ENCODE measurements at regions not wholly inside any gene's neighbourhood (a gene's known extent, or its start where the extent isn't known, plus 50 kb on each side); places are given as distances from the start of the nearest gene placed in this dataset.

- no peaks in the 10 kb centered on the region for H3F3A ChIP-seq (ENCODE audit: low read depth)
- H4K20me1 ChIP-seq (ENCODE audit: insufficient read depth, low read length, poor library complexity, severe bottlenecking): no peaks in the 10 kb centered on the region
- H3K4me3 ChIP-seq (ENCODE audit: low read length, poor library complexity, severe bottlenecking): no peak overlapping the region
- no peaks in the 10 kb centered on the region for H3K79me2 ChIP-seq (ENCODE audit: insufficient read depth, low read length)
- H3K36me3 ChIP-seq (ENCODE audit: insufficient read depth, low read length): no peaks in the 10 kb centered on the region
- H3K9me2 ChIP-seq (replicated peaks; ENCODE audit: low read depth, low read length): no peaks in the 10 kb centered on the region
- H3K4me2 ChIP-seq (ENCODE audit: low read depth, low read length, poor library complexity, severe bottlenecking): no peak overlapping the region
- TF ChIP-seq EZH2phosphoT487 (IDR thresholded peaks at IDR 0.05; ENCODE audit: borderline replicate concordance): no peak
- TF ChIP-seq CTCF (conservative IDR thresholded peaks at IDR 0.05; ENCODE audit: low read length): no peak
- no peak overlapping the region for H2AFZ ChIP-seq (ENCODE audit: low read length)
- peaks cover 4% of the 10 kb centered on the region; the same call in 1 of the 2 replicates for H3K9me3 ChIP-seq (ENCODE audit: insufficient read depth, low read depth, low read length)
- no peak overlapping the region for H3K9ac ChIP-seq (ENCODE audit: low read depth, low read length, poor library complexity, severe bottlenecking)
- H3K27me3 ChIP-seq (ENCODE audit: insufficient read depth, low read length, poor library complexity, severe bottlenecking): no peaks in the 10 kb centered on the region
- H3K4me1 ChIP-seq (ENCODE audit: insufficient read depth, low read length, poor library complexity, severe bottlenecking): no peaks in the 10 kb centered on the region
Observed at GRCh38 chr19:28601723-28602440, 611.1 kb downstream of the UQCRFS1 start.

- TF ChIP-seq EZH2phosphoT487 (IDR thresholded peaks at IDR 0.05; ENCODE audit: borderline replicate concordance): no peak
- no peak for TF ChIP-seq CTCF (conservative IDR thresholded peaks at IDR 0.05; ENCODE audit: low read length)
- Histone ChIP-seq H4K20me1 (ENCODE audit: insufficient read depth, low read length, poor library complexity, severe bottlenecking) (no peaks in the 10 kb centered on the region), H3K9me2 (replicated peaks; ENCODE audit: low read depth, low read length) (no peaks in the 10 kb centered on the region), H3K4me1 (ENCODE audit: insufficient read depth, low read length, poor library complexity, severe bottlenecking) (no peaks in the 10 kb centered on the region), H3K27me3 (ENCODE audit: insufficient read depth, low read length, poor library complexity, severe bottlenecking) (no peaks in the 10 kb centered on the region), H3K79me2 (ENCODE audit: insufficient read depth, low read length) (no peaks in the 10 kb centered on the region), H3K36me3 (ENCODE audit: insufficient read depth, low read length) (no peaks in the 10 kb centered on the region), H3K4me3 (ENCODE audit: low read length, poor library complexity, severe bottlenecking) (no peak overlapping the region), H3K4me2 (ENCODE audit: low read depth, low read length, poor library complexity, severe bottlenecking) (no peak overlapping the region), H3K9ac (ENCODE audit: low read depth, low read length, poor library complexity, severe bottlenecking) (no peak overlapping the region), H2AFZ (ENCODE audit: low read length) (no peak overlapping the region), H3F3A (ENCODE audit: low read depth) (no peaks in the 10 kb centered on the region), H3K9me3 (ENCODE audit: insufficient read depth, low read depth, low read length) (no peaks in the 10 kb centered on the region)
Observed at GRCh38 chr19:28598861-28599260, 614.1 kb downstream of the UQCRFS1 start.

GRCh38 chr19:28596561-28597071 lies 616.3 kb downstream of the UQCRFS1 start:
- no peaks in the 10 kb centered on the region for H3K4me1 ChIP-seq (ENCODE audit: insufficient read depth, low read length, poor library complexity, severe bottlenecking)
- H4K20me1 ChIP-seq (ENCODE audit: insufficient read depth, low read length, poor library complexity, severe bottlenecking): no peaks in the 10 kb centered on the region
- no peaks in the 10 kb centered on the region for H3F3A ChIP-seq (ENCODE audit: low read depth)
- H2AFZ ChIP-seq (ENCODE audit: low read length): no peak overlapping the region
- no peaks in the 10 kb centered on the region for H3K9me2 ChIP-seq (replicated peaks; ENCODE audit: low read depth, low read length)
- H3K79me2 ChIP-seq (ENCODE audit: insufficient read depth, low read length): no peaks in the 10 kb centered on the region
- peaks cover 6% of the 10 kb centered on the region; the same call in 1 of the 2 replicates for H3K9me3 ChIP-seq (ENCODE audit: insufficient read depth, low read depth, low read length)
- H3K4me3 ChIP-seq (ENCODE audit: low read length, poor library complexity, severe bottlenecking): no peak overlapping the region
- no peak overlapping the region for H3K9ac ChIP-seq (ENCODE audit: low read depth, low read length, poor library complexity, severe bottlenecking)
- H3K4me2 ChIP-seq (ENCODE audit: low read depth, low read length, poor library complexity, severe bottlenecking): no peak overlapping the region
- H3K36me3 ChIP-seq (ENCODE audit: insufficient read depth, low read length): no peaks in the 10 kb centered on the region
- no peaks in the 10 kb centered on the region for H3K27me3 ChIP-seq (ENCODE audit: insufficient read depth, low read length, poor library complexity, severe bottlenecking)
- TF ChIP-seq EZH2phosphoT487 (IDR thresholded peaks at IDR 0.05; ENCODE audit: borderline replicate concordance) (no peak), CTCF (conservative IDR thresholded peaks at IDR 0.05; ENCODE audit: low read length) (no peak)

Data from Loucy (cell line).